ENCODE measurements at regions not wholly inside any gene's neighbourhood (a gene's known extent, or its start where the extent isn't known, plus 50 kb on each side); places are given as distances from the start of the nearest gene placed in this dataset.
"Not testable (repeated sequence)": the region's sequence is repeated elsewhere in the genome, so short reads cannot be mapped to it uniquely, and the experiment has no call there.

- DNase-seq: no peak
Observed at GRCh38 chr4:138348055-138348454, 105.9 kb upstream of the SLC7A11 start.

DNA sequence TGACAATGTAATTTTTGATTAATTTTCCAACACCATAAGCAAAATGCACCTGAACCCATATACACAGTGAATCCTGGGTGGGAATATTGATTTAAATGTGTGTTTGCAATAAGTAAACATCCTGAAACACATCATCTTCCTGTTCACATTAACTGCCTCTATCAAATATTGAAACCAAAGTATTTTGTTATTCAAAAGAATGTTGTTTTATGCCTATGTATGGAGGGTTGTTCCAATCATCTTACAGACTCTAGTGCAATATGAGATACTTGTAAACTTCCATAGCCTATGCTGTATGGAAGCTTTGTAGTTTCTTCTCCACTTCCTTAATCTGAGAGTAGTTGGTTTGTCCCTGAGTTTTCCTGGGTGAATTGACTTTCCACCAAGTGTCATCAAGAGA lies 105.4 kb upstream of the SLC7A11 start:
- no peak for DNase-seq

GRCh38 chr4:138344851-138345250 lies 102.7 kb upstream of the SLC7A11 start:
- DNase-seq: no peak

GRCh38 chr4:138344054-138344453 lies 101.9 kb upstream of the SLC7A11 start:
- DNase-seq: no peak

DNA sequence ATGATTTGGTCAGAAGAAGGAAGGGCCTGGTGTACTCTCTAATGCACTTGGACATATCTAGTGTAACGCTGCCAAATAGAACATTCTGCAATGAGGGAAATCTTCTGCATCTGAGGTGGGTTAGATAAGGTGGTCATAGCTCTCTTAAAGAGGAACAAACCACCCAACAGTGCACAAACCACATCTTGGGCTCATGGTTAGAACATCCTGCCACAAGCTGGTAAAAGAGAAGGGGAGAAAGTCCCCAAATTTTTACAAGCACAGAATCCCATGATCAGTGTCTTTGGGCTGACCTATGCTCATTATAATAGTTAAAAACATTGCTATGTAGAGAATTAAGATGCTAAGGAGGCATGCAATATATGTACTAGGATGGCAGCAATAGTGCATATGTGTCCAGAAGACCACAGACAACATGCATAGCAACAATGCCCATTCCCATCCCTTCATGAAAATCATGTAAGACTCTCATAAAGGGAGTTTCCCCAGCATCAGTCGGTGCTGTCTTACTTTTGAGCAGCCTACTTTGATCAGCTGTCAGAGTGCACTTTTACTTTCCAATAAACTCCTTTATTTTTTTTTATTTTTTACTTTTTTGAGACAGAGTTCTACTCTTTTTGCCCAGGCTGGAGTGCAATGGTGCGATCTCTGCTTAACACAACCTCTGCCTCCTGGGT lies 99.7 kb upstream of the SLC7A11 start:
- DNase-seq: no peak

DNA sequence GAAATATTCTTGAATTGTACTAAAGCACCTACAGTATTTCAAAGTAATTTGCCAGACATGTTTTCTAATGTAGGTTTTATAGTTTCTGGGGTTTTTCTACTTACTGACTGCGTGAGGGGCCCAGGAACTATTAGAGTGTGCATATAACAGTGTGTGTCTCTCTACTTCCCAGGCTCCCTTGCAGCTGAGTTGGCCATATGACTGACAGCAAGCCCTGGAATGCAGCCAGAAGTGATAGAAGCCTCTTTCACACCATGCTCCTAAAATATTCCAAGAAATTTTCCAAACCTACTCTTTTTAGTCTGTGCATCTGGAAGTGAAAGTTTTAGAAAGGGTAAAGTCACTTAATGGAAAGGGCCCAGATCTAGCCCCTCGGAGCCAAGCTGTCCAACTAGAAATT lies 96.7 kb upstream of the SLC7A11 start:
- no peak for DNase-seq

DNA sequence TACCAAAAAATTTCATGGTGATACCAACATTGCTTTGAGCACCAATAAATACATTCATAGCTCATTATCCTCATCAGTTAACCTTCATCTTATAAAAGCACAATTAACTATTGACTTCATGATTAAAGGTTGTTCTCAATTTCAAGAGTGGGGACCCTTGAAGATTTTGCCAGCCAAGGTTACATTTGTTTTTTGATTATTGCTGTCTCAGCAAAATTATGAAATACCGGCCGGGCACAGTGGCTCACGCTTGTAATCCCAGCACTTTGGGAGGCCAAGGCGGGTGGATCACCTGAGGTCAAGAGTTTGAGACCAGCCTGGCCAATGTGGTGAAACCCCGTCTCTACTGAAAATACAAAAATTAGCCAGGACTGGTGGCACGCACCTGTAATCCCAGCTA lies 96.1 kb upstream of the SLC7A11 start:
- DNase-seq: not testable (repeated sequence)

DNA sequence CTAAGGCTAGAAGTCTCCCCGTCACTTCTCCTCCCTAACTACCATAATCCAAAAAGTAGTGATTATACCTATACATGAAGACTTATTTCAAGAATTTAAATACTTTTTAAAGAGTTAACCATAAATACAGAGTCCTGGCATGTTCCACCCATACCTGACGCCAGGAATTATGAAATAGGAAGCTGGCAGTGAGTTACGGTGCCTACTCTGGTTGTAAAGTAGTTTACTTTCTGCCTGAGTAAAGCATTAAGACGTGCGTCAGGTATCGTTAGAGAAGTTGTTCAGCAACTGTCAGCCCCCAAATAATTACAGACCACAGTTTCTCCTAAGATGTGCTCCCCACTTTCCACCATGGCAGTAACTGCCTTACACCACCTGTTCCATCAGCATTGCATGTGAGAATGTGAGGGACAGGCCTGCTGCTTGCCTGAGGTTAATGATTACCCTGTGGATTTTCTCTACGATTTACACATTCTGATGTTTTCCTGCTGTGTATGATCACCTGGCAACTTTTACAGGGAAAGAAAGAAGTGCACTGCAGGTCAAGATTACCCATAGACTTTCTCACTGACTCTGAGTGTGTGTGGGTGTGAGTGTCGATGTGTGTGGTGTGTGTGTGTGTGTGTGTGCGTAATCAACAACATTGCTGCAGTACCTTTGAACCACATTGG lies 92.3 kb upstream of the SLC7A11 start:
- DNase-seq: no peak

DNA sequence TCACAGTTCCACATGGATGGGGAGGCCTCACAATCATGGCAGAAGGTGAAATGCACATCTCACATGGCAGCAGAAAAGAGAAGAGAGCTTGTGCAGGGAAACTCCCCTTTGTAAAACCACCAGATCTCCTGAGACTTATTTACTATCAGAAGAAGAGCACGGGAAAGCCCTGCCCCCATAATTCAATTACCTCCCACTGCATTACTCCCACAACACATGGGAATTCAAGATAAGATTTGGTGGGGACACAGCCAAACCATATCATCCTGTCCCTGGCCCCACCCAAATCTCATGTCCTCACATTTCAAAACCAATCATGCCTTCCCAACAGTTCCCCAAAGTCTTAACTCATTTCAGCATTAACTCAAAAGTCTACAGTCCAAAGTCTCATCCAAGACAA lies 90.3 kb upstream of the SLC7A11 start:
- not testable (repeated sequence) for DNase-seq

DNA sequence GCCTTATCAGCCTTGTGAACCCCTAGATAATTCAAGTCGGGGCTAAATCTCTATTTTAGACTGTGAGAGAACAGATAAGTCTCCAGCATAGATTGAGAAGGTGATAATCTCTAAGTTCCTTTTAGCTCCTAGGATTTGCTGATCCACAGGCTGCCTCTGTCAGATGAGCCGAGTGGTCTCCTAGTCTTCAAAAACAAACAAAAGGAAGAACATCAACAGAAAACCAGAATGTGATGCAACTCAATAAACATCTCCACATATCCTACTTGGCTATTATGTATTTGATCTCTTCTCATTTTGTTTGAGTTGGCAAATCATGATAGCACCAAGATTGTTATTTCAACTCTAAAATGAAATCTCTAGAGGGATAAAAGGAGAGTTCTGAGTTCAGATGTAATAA lies 88.4 kb upstream of the SLC7A11 start:
- no peak for DNase-seq

- no peak for DNase-seq
Observed at GRCh38 chr4:138329506-138330070, 87.4 kb upstream of the SLC7A11 start.

GRCh38 chr4:138327338-138327737 lies 85.2 kb upstream of the SLC7A11 start:
- no peak for DNase-seq

DNA sequence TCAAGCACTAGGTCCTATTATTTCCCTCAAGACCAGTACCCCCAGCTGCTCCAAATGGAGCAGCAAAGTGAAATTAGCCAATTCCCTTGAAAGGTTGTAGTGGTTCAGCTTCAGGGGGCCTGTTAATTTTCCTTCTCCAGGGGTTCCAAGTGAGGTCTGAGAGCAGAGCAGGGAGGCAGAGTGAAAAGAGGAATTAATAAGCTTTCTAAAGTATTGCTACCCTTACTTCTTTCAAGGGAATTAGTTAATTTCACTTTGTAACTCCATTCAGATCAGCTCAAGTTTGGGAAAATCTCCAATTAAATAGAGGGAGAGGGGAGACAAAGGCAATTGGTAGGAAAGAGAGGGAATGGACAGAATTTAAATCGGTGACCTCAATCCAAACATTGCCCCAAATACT lies 78.7 kb upstream of the SLC7A11 start:
- no peak for DNase-seq

- DNase-seq: no peak
Observed at GRCh38 chr4:138320030-138320429, 77.9 kb upstream of the SLC7A11 start.

- DNase-seq: no peak
Observed at GRCh38 chr4:138317175-138317748, 75.1 kb upstream of the SLC7A11 start.

- DNase-seq: no peak
Observed at GRCh38 chr4:138312536-138312911, 70.4 kb upstream of the SLC7A11 start.

- peak; percentile 0 for DNase-seq
Observed at GRCh38 chr4:138311771-138312535, 69.8 kb upstream of the SLC7A11 start.

GRCh38 chr4:138310991-138311390 lies 68.8 kb upstream of the SLC7A11 start:
- DNase-seq: peak; percentile 11

DNA sequence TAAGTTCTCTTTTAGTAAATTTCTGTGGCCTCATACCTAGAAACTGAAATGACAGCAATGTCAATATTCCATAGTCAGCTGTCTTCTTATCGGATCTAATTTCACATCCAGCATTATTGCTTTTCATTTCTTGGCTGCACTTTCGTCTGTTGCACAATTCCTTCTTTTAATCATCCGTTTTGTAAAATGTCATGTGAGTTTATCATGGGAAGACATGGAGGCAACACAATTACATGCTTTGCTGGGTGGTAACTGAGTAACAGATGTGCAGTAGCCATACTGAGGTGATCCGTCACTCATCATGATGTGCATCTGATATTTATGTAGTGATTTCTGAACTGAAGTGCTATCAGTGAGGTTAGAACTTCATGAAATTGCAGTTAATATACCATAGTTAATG lies 68.3 kb upstream of the SLC7A11 start:
- DNase-seq: no peak

DNA sequence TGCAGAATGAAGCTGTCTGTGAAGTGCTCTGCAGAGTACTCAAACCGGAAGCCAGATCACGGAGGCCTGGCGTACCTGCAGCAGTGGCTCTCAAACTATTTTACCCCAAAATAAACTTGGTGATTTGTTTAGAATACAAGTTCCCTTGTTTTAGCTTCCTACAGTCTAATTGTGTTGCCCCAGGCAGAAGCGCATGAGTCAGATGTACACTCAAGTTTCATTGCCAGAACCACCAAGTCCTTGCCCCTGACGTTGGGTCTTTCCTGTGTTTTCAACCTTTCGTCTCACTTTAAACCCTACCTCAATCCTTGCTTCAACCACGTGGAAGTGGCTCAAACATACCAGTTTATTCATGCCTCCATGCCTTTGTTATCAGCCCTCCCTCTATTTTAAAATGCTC lies 66.2 kb upstream of the SLC7A11 start:
- peak; percentile 57 for DNase-seq

DNA sequence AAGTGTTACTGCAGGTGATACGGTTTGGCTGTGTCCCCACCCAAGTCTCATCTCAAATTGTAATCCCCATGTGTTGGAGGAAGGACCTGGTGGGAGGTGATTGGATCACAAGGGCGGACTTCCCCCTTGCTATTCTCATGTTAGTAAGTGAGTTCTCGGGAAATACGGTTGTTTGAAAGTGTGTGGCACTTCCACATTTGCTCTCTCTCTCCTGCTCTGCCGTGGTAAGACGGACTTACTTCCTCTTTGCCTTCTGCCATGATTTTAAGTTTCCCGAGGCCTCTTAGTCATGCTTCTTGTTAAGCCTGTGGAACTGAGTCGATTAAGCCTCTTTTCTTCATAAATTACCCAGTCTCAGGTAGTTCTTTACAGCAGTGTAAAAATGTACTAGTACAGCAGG lies 65.2 kb upstream of the SLC7A11 start:
- no peak for DNase-seq

DNA sequence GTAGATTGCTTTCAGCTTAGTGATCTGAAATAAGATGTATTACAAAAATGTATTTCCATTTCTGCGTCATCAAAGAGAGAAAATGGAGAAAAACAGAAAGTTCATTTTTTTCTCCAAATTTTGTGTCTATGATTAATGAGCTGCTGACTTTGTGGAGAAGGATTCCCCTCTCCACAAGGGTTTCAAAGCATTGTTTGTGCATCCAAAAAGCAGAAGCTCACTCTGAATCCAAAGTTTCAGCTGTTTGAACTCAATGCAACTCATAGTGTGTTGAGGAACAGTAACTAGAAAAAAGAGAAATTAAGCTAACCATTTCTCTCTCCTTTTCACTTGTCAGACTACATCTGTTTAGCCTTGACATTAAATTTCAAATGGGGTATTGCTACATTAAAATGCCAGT lies 62.9 kb upstream of the SLC7A11 start:
- DNase-seq: no peak

DNA sequence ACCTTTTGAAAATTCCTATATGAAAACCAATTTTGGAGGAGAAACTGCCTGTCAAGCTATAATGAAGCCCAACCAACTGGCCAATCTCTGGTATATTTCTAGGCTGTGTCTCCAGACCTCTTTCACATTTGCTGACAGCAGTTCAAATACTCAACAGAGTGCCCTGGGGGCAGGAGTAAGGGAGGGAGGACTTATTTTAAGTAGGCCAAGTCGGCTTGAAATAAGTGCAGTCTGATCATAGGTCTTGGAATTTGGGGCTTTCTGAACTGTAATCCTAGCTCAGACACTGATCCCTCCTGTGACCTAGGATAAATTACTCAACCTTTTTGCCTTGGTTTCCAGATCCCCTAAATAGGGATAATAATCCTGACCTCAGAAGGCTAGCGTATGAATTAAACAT lies 59.4 kb upstream of the SLC7A11 start:
- DNase-seq: peak; percentile 9

- peak; percentile 0 for DNase-seq
Observed at GRCh38 chr4:138300616-138301015, 58.5 kb upstream of the SLC7A11 start.

Data from amniotic stem cell (primary cell).